Endometrial microvascular endothelial cells (primary cell): ENCODE measurements at regions not wholly inside any gene's neighbourhood (a gene's known extent, or its start where the extent isn't known, plus 50 kb on each side); places are given as distances from the start of the nearest gene placed in this dataset.

ENCODE experiments used
- in situ Hi-C: cut with HindIII; loops from 2 replicates; pipeline ENCODE4 v1.10.0; 2017; ENCODE audit warnings: low sequenced_read_pairs, low pct_unique_long_range_greater_than_20kb; ENCODE audit errors: inconsistent ontology term

DNA sequence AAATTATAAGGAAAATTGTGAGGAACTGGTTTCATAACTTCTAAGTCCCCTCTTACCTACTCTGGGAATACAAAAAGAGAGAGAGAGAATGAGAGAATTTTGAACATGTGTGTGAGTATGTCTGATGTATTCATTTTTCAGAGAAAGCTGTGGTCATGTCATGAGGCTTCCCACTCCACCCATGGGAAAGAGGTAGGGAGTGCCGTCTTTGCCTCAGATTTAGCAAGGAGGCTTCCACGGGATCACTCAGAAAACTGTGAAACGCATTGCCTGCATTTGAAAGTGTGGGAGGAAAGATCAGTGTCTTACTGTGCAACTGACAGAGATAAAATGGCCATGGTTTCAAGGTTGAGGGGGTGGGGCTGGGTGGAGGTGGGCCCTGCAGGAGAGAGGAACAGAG is 331.5 kb upstream of the CTNNB1 start:
- in situ Hi-C loops = no loop called here

DNA sequence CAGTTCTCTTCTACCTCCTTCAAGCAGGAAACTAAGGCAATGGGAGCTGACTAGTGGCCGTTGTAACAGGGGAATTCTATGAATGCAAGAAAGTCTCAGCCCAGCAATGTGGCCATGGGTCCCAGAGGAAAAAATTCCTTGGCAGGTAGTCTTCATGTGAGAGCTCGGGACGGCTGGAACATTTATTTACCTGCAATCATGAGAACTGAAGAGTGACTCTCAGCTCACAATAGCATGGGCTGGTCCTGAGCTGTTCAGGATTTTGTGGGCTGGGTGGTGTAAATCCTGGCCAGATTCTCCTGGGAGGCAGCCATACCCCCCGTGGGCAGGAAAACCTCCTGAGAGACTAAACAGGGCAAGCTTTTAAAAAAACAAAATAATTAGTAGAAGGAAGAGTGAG is 330.3 kb upstream of the CTNNB1 start:
- in situ Hi-C loops = no loop called here

DNA sequence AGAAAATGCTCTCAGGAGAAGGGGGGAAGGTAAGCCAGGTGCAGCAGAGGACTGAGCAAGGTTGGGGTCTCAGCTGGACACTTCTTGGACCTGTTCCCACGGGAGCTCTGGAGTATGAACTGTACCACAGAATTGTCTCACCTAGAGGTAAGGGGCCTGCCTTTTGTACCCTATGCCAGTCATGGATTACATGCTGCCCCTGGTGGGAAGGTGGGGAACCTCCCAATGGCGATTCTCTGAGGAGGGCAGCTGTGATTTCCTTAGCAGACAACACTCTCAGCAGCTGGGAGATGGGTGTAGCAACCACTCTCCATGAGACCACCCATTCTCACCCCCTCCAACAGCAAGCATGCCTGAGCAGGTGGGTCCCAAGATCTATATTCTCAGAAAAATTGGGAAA is 329.4 kb upstream of the CTNNB1 start:
- in situ Hi-C loops = no loop called here

DNA sequence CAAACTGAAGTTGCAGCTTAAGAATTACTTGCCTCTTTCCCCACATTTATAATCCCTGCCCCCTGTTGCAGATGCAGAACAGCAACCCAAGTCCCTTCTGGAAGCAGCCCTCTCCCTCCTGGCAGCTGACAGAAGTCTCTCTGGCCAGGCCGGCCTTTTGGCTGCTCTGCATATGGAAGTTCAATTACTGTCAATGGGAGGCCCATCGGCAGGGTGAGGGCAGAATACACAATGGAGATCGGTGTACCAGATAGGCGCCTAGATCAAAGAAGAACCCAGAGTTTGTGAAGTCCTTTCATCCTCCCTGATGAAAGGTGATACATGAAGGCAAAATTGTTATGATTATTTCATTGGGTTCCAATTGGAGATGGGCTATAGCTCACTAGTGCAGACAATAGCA is 327.9 kb upstream of the CTNNB1 start:
- in situ Hi-C loops = no loop called here

DNA sequence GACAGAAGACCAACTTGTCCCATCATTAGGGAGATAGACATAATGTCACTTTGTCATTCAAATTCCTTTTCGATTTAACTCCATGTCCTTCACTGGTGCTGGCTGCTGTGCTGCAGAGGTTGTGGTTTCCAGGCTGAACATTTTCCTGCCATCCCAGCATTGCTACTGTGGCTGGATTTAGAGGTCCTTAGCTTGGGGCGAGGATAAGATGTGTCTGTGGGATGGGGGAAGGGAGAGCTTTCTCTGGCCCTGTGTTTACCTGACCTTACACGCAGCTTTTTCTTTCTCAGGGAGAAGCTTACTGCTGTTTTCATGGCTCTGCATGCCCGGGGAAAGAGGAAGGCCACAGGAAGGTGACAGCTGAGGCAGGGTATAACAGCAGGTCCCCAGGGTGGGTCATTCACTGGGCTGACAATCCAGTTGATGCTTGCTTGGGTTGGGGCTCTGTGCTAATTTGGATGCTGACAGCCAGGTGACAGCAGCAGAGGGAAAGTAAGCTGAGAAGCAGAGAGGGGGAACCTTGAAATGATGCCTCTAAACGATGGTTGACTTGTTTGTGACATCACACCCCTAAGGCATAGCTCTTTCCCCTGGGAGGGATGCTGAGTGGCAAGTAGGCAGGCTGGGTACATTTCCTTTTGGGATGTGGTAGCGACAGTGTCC is 326.9 kb upstream of the CTNNB1 start:
- in situ Hi-C loops = no loop called here

- in situ Hi-C loops = no loop called here
Observed at GRCh38 chr3:40873476-40873875, 325.8 kb upstream of the CTNNB1 start.

DNA sequence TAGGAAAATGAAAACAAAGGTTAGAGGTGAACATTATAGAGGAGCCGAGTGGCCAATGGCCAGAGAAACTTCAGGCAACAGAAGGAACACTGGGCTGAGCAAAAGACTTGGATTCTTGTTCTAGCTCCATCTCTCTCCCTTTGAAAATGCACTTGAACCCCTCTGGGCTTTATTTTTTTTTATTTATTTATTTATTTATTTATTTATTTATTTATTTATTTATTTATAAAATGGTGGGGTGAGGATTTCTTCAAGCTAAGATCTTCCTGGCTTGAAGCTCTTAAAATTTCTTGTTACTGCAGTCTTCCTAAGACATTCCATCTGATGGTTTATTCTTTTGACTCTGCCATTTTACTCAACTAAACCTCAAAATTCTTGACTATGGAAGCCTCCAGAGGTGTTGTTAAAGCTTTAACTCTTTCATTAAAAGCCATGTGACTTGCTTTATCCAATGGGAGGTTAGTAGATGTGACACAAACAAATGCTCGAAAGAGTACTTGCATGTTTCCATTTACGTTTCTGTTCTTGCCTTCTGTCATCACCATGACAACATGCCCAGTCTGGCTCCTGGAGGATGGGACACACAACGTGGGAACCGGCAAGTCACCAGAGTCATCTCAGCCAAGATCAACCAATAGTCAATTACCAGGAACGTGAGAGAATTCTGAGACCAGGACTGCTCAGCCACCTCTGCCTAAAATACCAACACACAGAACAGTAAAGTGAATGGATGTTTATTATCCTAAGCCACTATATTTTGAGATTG is 325.2 kb upstream of the CTNNB1 start:
- in situ Hi-C loops = no loop called here

DNA sequence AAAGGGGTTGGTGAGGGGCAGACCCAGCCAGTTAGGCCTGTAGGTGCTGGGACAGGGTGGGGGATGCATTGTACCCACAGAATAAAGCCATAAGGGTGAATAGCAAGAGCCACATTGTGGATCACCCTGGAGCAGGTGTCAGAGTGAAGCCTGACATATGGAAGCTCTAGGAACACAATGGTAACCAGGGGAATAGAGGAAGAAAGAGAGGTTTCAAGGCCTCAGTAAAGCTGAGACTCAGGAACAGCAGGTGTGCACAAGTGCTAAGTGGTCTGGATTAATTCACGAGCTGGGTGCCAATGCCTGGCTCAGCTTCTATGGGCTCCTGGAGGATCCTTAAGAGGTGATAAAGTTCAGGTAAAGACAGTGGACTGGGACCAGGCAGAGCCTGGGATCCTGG is 323.7 kb upstream of the CTNNB1 start:
- in situ Hi-C loops = no loop called here

GRCh38 chr3:40876009-40876408 is 323.3 kb upstream of the CTNNB1 start:
- in situ Hi-C loops = no loop called here

- in situ Hi-C loops = no loop called here
Observed at GRCh38 chr3:40876496-40876895, 322.8 kb upstream of the CTNNB1 start.

DNA sequence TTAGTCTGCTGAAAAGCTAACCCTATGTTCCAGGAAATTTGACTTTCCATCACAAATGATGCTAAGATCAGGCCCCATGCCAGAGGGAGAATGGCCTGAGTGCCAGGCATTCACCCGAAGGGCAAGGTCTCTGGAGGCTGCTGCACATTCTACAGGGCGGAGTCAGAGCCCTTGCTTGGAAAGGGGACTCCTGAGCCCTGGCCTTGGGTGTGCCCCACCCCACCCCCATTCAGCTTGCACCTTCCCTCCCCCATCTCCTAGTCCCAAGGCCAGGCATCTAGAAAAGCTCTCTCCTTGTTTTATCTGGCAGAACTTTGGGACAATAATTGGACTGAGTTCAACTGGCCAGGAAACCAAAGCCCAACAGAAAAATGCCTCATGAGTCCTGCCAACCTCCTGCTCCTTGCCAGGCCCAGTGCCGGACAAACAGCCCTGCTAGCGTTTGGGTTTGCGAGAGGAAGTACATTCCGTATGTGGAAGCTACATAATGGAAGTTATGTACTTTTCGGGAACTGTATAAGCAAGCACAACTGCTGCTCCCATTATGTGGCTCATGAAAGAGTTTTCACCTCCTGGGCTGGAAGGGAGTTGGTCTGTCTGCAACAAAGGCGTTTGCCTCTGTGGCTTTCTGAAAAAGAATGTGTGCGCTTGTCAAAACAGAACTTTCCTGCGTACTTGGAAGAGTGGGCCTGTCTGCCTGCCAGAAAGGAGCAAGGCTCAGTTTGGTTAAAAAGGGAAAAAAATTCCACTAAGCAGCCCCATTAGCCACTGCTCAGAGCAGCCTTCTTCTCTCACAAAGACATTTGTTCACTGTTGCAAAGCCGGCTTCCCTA is 321.5 kb upstream of the CTNNB1 start:
- in situ Hi-C loops = no loop called here

- in situ Hi-C loops = no loop called here
Observed at GRCh38 chr3:40878464-40878905, 320.8 kb upstream of the CTNNB1 start.

- in situ Hi-C loops = no loop called here
Observed at GRCh38 chr3:40885430-40885829, 313.9 kb upstream of the CTNNB1 start.

GRCh38 chr3:40886660-40887425 is 312.5 kb upstream of the CTNNB1 start:
- in situ Hi-C loops = no loop called here

- in situ Hi-C loops = no loop called here
Observed at GRCh38 chr3:40891186-40891585, 308.1 kb upstream of the CTNNB1 start.

DNA sequence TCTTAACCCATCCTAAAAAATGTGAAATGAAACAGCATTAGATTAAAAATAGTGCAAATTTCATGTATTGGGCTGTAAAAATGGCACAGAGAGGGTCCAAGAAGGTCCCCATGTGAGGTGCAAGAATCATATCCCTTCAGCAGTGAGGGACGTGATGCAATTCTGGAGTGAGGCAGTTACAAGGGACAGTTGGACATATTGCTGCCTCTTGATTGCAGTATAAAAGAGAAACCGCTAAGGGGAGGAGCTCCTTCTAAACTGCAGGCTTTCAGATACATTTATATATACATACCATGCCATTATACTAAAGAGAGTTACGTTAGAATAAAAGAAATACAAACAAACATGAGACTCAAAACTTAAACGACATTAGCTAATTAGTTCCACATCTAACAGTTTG is 304.2 kb upstream of the CTNNB1 start:
- in situ Hi-C loops = no loop called here

DNA sequence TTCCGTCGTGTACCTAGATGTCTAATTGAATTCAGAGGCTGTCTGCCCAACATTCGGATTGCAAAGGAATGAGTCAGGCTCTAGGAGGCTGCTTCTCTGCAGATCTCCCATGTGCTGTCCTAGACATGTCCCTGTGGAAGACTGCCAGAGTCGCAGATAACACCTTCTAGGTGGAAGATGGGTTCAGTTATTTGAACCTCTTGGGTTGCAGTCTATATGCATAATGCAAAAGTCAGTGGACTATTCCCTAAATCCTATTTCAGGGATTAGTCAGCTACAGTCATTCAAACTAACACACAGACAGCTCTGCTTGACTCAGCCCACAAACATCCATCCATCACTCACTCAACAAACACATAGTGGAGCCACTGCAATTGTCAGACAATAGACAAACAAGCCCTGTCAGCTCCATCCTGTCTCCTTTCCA is 300.0 kb upstream of the CTNNB1 start:
- in situ Hi-C loops = no loop called here

GRCh38 chr3:40901298-40901697 is 298.0 kb upstream of the CTNNB1 start:
- in situ Hi-C loops = no loop called here

GRCh38 chr3:40901796-40902195 is 297.5 kb upstream of the CTNNB1 start:
- in situ Hi-C loops = no loop called here
